CD4-positive, alpha-beta T cell treated with Interleukin-21 for 1 hour (primary cell): ENCODE measurements at regions not wholly inside any gene's neighbourhood (a gene's known extent, or its start where the extent isn't known, plus 50 kb on each side); places are given as distances from the start of the nearest gene placed in this dataset.
"Not testable (repeated sequence)": the region's sequence is repeated elsewhere in the genome, so short reads cannot be mapped to it uniquely, and the experiment has no call there.

Experiments
- DNase-seq: peaks from one replicate; pipeline ENCODE4 v3.0.0-alpha.2; 2020

DNA sequence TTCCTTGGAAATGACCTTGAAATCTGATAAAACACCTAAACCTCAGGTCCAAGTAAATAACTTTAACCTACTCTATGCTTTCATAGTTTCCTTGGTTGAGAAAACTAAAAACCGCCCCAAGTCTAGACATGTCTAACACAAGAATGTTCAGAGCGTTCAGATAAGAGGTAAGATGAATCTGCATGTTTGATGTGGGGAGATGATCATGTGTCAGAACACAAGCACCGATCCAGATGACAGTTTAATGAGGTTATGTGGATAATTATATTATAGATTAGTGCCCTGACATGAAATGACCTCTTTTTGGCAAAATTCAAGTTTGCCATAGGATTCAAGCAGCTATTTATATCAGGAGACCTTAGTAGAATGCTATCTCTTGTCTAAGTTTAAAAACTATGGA, 729.8 kb upstream of the SOX11 start:
- no peak for DNase-seq

DNA sequence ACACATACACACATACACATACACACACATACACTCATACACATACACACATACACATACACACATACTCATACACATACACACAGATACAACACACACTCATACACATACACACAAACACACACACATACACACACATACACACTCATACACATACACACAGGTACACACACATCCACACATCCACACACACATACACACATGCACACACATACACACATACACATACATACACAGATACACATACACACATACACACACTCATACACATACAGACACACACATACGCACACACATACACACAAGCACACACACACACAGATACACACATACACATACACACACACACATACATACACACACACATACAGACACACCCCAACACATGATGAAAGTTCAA, 729.1 kb upstream of the SOX11 start:
- no peak for DNase-seq

DNA sequence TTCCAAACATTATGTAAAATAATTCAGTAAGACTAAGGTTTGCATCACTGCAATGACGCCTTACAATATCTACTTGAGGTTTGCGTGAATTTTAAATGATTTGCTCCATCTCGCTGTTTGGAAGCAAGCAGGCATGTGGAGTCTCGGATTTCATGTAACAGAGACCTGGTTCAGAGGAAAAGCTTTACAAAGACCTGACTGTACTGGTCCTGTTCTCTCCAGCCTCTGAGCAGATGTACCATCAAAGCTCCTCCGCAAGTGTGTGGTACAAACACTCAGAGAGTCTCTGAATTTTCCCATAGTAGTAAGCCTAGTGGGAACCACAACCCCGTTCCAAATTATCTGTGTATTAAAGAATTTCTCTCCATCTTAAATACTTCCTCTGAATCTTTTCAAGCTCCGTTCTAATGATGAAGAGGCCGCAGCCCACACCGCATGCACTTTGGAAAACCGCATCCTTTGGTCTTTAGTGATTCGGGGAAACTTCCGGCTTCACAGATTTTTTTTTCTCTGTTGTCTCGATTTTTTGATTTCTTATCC, 728.1 kb upstream of the SOX11 start:
- no peak for DNase-seq

DNA sequence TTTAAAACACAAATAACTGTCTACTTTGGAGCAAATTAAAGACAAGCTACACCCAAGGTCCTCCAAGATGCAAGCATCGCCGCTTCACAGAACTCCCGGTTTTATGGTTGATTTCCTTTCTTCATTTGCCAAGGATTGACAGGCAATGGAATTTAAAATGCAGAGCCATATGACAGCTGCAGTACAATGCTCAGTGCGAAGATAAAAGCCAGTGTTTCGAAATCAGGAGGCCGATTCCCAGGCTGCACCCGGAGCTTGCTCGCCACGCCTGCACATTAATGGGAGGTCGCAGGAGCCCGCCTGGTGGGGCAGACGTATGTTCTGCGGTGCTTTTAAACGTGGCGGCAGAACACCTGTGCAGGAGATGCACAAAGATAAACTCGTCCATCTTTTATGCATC, 727.6 kb upstream of the SOX11 start:
- DNase-seq = no peak

DNA sequence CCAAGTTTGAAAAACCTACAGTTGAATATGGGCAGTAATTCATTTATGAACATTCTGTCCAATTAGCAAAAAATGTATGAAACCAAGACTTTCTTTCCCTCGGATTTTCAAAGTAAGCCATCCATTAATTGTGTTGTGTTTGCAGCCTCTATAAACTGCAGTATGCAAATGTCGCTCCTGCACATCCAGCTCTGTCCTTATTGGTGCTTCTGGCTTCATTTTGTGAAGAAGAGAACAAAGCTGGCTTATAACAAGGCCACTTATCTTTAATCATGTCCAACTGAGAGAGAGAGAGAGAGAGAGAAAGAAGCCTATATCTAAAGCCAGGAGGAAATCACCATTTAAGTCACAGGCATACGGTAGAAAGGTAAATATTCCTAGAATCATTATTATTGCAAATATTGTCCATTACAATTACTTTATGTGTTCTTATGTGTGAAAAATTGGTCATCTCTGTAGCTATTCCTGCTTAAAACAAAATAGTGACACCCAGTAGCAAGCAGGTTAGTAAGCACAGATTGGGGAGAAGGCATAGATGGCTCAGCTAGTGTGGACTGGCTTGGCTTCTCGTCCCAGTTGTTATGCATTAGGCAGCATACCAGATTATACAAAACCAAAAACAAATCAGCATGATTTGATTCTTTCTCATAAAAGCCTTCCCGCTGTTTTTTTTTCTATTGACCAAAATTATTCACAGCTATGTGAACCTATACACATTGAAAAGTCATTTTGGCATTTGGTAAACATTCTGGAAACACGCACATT, 726.4 kb upstream of the SOX11 start:
- no peak for DNase-seq

DNA sequence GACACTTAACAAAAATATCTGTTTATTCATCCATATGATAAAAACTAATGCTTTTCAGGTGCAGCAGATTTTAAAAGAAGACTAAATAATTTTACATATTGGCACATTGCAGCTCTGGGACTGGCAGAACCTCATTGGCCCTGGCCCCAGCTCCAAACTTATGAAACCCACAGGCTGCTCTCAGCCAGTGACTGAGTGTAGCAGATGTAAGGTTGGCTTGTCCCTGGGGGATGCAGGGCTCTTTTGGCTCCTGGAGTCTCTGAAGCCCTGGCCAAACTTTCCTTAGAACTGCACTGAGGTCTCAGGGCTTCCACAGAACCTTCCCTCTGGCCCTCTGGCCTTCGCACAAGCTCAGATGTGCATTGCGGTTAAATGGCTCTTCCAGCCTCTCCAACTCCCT, 725.0 kb upstream of the SOX11 start:
- DNase-seq = no peak

DNA sequence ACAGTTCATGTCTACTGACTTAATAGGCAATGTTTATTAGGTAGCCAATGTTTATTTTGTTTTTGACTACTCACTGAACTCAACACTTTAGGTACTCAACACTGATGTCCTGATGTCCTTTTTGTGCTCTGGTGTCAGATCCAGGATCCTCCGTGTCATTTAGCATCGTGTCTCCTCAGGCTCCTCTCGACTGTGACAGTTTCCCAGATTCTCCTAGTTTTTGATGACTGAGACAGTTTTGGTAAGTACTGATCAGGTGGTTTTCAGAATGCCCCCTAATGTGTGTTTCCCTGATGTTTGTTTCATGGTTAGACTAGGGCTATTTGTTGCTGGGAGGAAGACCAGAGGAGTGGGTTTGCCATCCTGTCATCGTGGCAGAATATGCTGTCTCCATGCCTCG, 719.7 kb upstream of the SOX11 start:
- DNase-seq = no peak

DNA sequence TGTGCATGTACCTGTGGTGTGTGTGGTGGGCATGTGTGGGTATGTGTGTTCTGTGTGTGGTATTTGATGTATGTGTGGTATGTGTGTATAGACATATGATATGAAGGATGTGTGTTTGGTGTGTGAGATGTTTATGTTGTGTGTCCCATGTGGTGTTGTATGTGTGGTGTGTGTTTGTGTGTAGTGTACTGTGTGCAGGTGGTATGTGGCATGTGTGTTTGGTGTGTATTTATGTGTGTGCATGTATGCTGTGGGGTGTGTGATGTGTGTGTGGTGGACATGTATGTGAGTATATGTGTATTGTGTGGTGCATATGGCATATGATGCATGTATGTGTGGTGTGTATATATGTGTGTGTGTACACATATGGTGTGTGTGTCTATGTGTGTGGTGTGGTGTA, 718.8 kb upstream of the SOX11 start:
- no peak for DNase-seq

DNA sequence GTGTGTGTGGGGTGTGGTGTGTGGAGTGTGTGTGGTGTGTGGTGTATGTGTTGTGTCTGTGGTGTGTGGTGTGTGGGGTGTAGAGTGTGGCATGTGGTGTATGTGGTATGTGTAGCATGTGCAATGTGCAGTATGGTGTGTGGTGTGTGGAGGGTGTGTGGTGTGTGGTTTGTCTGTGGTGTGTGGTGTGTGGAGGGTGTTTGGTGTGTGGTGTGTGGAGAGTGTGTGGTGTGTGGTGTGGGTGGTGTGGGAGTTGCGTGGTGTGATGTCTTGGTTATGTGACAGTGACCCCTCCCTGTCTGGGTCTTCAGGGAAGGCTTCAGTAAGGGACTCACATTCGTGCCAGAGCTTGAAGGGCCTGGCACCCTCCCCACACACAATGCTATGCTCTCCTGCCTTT, 718.2 kb upstream of the SOX11 start:
- no peak for DNase-seq

DNA sequence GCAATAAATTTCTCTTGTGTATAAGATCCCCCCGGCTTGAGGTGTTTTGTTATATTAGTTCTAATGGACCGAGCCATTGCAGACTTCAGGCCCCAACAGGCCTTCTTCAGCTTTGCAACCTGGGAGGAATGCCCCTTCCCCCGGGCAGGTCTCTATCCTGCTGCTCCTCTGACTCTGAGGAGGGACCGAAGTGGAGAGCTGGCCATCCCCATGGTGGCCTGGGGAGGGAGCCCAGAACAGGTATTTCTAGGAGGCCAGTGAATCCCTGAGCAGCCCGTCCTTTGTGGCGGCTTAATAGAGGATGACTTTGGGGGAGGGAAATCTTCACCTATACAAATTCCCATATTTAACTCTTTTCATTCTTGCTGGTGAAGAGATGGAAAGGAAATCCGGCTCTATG, 715.8 kb upstream of the SOX11 start:
- no peak for DNase-seq

DNA sequence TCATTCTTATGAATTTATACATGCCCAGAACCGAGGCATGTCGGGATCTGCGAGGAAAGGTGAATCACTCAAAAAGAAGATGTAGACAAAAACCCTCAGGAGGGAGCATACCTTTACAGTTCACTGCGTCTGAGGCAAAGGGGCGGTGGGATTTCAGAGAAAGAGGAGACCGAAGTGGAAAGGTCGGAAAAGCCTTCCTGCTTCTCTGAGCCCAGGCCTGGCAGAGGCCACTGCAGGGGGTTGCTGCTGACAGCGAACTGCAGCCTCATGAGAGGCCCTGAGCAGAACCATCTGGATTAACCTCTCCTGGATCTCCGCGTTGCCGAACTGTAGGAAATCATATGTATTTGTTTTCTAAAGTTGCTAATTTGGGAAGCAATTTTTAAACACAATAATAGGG, 713.1 kb upstream of the SOX11 start:
- no peak for DNase-seq

DNA sequence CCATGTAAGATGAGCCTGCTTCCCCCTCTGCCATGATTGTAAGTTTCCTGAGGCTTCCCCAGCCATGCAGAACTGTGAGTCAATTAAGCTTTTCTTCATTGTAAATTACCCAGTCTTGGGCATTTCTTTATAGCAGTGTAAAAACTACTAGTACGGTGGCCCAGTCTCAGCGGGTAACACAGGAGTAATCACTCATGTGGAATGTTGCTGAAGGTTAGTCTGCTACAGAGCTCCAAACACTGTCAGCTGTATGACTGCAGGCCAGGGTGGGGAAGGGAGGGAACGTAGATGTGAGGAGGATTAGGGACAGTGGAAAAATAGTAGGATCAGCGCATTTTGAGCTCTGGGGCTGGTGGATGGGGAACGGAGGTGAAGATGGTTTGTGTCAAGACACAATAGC, 711.2 kb upstream of the SOX11 start:
- DNase-seq = no peak

DNA sequence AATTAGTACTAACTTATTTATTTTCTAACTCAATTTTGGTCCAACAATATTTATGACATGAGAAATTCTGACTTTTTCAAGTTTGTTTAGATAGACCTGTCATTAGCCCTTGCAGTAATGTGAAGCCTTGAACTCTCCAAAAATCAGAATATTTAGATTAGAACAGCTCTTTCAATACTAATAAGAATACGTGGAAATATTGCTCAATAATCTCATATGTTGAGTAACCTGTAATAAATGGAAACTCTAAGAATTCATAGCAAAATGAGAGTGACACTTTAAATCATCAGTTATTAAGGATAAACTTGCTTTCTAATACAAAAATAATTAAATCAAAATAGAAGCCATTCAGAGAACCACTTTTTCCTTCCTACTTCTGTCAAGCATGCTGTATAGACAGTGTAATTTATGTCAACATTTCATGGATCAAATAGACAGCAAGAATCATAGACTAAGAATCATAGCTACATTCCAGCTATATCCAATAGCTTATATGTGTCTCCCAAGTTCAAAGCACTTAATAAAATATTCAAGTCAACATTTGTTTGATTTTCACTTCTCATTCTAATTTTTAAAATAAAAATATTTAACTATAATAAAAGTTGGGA, 710.3 kb upstream of the SOX11 start:
- DNase-seq = no peak

DNA sequence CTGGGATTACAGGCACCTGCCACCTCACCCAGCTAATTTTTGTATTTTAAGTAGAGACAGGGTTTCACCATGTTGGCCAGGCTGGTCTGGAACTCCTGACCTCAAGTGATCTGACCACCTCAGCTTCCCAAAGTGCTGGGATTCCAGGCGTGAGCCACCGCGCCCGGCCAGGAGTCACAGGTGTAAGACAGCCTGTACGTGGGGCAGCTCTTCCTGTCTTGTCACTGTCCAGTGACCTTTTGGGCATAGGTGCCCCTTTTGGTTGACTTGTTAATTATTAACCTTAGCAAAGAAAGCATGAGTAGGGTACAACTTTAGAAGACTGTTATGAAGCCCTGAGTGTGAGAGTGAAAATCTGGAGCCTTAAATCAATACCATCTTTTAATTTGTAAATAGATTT, 703.7 kb upstream of the SOX11 start:
- DNase-seq = not testable (repeated sequence)

DNA sequence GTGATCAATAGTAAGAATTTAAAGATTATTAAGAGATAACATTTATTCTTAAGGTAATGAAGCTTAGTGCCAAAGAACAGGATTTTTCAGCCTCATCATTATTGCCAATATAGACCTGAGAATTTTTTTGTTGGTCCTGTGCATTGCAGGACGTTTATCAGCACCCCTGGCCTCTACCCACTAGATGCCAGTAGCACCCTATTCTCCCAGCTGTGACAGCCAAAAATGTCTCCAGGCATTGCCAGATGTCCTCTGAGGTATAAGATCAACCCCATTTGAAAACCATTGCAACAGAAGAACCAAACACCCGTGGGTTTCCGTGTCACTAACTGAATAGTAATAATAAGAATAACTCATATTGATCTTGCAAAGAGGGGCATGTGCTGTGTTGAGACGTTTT, 700.0 kb upstream of the SOX11 start:
- DNase-seq = no peak

DNA sequence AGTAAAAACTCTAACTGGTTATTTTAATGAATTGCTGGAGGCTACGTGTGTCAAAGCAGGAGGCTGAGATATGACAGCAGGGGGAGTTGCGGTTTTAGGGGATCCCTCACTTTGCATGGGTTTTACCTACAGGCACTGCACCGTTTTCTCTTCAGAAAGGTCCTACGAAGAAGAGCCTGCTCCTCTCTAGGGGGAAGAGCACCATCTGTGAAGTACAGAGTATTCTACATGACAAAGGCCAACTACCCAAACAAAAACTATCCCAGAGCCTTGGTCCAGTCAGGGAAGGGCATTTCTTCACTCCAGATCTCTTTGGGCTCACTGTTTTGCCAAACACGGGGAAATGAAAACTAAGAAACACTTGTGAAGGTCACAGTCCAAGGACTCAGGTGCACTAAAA, 696.7 kb upstream of the SOX11 start:
- no peak for DNase-seq

DNA sequence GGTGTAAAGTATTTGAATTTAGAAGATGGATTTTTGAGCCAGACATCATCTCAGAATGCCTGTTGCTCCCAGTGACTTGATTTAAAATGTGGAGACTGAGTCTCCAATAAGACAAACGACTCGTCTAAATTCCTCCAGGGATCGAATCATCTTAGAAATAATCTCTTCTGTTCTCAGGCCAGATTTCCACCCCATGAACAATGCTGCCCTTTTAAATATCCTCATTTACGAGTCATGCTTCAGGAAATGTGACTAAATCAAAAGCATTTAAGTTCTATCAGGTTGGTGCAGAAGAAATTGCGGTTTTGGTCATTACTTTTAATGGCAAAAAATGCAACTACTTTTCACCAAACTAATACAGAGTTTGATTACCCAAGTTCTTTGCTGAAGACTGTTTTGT, 684.6 kb upstream of the SOX11 start:
- no peak for DNase-seq

DNA sequence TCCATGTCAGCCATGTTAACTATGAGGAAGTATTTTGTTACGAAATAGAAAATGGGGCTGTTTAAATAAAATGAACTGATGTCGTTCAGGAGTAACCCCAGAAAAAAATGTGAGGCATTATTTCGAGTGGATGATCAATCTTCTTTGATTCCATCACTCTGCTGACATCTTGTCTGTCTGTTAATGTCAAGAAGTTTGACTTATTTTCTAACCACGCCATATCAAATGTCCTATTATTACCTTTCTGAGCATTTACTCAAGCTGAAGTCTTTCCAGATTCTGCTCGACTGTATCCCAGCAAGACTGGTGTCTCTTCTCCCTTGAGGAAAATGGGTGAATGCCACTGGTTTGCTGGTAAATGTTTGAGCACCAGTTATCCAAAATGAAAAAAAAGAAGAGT, 672.9 kb upstream of the SOX11 start:
- DNase-seq = no peak

DNA sequence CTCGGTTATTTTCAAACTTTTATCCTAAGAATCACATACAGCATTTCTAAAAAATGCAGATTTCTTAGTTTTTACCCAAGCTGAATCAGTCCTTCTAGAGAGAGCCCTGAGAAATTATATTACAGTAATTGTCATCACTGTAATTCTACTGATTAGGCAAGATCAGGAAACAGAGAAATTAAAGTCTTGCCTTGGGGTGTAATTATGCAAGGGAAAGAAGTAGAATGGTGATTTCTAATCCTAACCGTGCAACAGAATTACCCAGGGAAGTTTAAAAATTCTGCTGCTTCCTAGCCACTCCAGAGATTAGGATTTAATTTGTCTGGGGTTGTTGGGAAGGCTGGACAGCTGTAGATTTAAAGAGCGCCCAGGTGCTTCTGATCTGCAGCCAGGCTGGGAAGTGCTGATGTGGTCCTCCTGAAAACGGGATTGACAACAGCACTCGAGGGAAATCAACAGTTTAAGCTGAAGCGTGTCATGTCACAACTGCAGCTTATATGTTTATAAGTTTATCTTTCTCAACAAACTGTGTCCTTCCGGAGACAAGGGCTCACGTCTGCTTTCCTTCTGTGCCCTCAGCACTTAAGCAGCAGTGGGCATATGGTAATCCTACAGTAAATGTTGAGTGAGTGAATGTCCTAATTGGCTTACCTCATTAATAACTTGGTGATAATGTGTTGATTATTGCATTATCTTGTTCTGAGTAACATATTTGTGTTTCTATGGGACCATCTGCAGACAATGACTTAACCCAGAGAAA, 671.9 kb upstream of the SOX11 start:
- DNase-seq = no peak

DNA sequence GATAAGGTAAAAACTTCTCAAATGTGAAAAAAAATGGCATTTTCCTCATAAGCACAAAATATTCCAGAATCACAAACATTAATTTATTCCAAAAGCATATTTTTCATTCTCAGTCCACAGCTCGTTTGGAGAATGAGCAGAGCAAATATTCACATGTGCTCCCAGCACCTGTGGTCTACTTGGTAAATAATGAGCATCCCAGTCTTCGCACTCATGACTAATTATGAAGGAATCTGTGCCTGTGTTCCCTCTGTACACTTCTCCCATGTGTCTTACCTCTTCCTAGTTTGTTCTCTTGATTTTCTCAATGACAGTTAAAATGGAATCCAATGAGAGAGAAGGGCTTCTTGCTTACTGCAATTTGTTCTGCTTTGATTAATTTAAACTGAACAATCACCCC, 671.0 kb upstream of the SOX11 start:
- DNase-seq = no peak

DNA sequence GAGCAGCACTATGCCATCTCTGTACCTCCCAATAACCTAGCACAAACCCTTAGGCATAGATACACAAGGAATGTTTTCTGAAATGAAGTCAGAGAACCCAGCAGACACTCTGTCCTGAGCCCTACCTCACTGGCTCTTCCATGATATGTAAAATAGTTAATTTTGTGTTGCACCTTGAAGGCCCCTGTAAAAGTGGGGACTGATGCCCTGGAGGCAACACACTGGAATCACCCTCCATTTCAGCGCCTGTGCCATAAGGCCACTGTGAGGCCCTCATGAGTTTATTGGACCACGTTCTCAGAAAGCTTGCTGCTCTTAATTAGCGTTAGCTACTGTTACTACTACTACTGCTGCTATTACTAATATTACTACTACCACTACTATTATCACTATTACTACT, 670.1 kb upstream of the SOX11 start:
- DNase-seq = no peak

DNA sequence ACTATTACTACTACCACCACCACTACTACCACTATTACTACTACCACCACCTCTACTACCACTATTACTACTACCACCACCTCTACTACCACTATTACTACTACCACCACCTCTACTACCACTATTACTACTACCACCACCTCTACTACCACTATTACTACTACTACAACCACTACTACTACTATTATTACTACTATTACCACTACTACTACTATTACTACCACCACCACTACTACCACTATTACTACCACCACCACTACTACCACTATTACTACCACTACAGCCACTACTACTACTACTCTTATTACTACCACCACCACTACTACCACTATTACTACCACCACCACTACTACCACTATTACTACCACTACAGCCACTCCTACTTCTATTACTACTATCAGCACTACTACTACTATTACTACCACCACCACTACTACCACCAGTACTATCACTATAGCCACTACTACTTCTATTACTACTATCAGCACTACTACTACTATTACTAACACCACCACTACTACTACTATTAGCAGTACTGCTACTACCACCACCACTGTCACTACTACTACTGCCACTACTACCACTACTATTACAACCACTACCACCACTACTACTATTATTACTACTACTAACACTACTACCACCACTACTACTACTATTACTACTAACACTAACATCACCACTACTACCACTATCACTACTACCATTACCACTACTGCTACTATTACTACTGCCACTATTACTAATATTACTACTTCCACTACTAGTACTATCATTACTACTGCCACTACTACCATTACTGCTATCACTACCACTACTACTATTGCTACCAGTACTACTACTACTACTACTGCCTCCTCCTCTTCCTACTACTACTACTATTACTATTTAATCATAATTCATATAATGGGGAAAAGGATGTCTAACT, 669.2 kb upstream of the SOX11 start:
- not testable (repeated sequence) for DNase-seq
